Esophagus squamous epithelium (tissue), 4 donors: ENCODE measurements at regions not wholly inside any gene's neighbourhood (a gene's known extent, or its start where the extent isn't known, plus 50 kb on each side); places are given as distances from the start of the nearest gene placed in this dataset.

Source experiments
- CTCF ChIP-seq, 6 experiments: fragments of 450-650 bp in 4 of 6; fragments of 200-600 bp in 2 of 6; sonication (generic) in 2 of 6; IDR thresholded peaks; one replicate each; pipeline ENCODE4 v1.5.1; 2016 to 2019; ENCODE audit warnings: antibody characterized with exemption in 6 of 6, mild to moderate bottlenecking in 4 of 6, moderate library complexity in 4 of 6
- POLR2A ChIP-seq, 4 donors: fragments of 450-650 bp; IDR thresholded peaks; one replicate each; pipeline ENCODE4 v1.6.1; 2017; ENCODE audit warnings: antibody characterized with exemption in 4 of 4, mild to moderate bottlenecking in 4 of 4, moderate library complexity in 3 of 4

DNA sequence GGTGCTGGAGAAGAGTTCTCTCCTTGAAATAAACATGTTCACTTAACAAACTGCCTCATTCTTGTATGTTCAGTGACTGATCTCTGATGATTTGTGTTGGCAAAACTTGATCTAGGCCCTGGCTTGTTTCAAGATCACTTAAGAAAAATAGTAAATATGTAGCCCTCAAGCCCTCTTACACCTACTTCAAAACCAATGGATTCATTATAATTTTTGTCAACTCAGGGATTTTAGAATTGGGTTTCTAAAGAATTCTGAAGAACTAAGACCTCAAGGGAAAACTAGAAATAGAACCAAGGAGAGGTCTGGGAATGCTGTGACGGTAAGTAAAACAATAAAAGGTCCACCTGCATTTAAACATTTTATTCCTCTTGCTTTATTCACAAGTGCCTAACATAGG lies 1731.6 kb upstream of the CELF4 start:
- no peak for TF ChIP-seq CTCF (IDR thresholded peaks at IDR 0.05)
- no peak for TF ChIP-seq POLR2A (IDR thresholded peaks at IDR 0.05)
